HUES64 (cell line): ENCODE measurements at regions not wholly inside any gene's neighbourhood (a gene's known extent, or its start where the extent isn't known, plus 50 kb on each side); places are given as distances from the start of the nearest gene placed in this dataset.
"Not testable (repeated sequence)": the region's sequence is repeated elsewhere in the genome, so short reads cannot be mapped to it uniquely, and the experiment has no call there.

ENCODE experiments used
- H3K27ac ChIP-seq: 2 replicates; pipeline ENCODE4 v1.7.0; 2013; ENCODE audit warnings: low read depth, low read length, inconsistent platforms
- H3K27me3 ChIP-seq: 2 replicates; pipeline ENCODE4 v1.6.1; 2013; ENCODE audit warnings: mild to moderate bottlenecking, low read length; ENCODE audit not compliant: insufficient read depth
- H3K36me3 ChIP-seq: 2 replicates; pipeline ENCODE4 v1.6.1; 2013; ENCODE audit warnings: mild to moderate bottlenecking, low read length; ENCODE audit not compliant: insufficient read depth
- H3K4me1 ChIP-seq: 2 replicates; pipeline ENCODE4 v1.6.1; 2013; ENCODE audit warnings: mild to moderate bottlenecking, low read length, moderate library complexity; ENCODE audit not compliant: insufficient read depth
- H3K4me3 ChIP-seq: 2 replicates; pipeline ENCODE4 v1.5.1; 2013; ENCODE audit warnings: mild to moderate bottlenecking, low read length, moderate library complexity
- H3K9ac ChIP-seq: 2 replicates; pipeline ENCODE4 v1.6.1; 2013; ENCODE audit warnings: mild to moderate bottlenecking, low read depth, low read length
- H3K9me3 ChIP-seq: 2 replicates; pipeline ENCODE4 v1.6.1; 2013; ENCODE audit warnings: low read depth, low read length; ENCODE audit not compliant: insufficient read depth
- WGBS: fragments of 150-250, 120-280 bp; methylation state at CpG from one replicate; pipeline ENCODE4 v1.1.7; 2013; ENCODE audit warnings: missing lambda C conversion rate; 5-methylcytosine and 5-hydroxymethylcytosine counted together

GRCh38 chr6:76553256-76553655, 480.8 kb upstream of the IMPG1 start:
- Histone ChIP-seq H3K27ac (no peak overlapping the region), H3K4me3 (no peak overlapping the region)

GRCh38 chr6:76552268-76552667, 479.8 kb upstream of the IMPG1 start:
- Histone ChIP-seq H3K9ac (no peak overlapping the region), H3K4me3 (no peak overlapping the region), H3K27ac (no peak overlapping the region), H3K9me3 (no peaks in the 10 kb centered on the region), H3K27me3 (no peaks in the 10 kb centered on the region), H3K4me1 (peaks cover 5% of the 10 kb centered on the region; the same call in 1 of the 2 replicates), H3K36me3 (no peaks in the 10 kb centered on the region)
- WGBS: 94% methylated on average over 4 of the region's 4 CpGs

More at GRCh38 chr6:76553256-76553655, 480.8 kb upstream of the IMPG1 start:
- no peaks in the 10 kb centered on the region for H3K36me3 ChIP-seq
- no peaks in the 10 kb centered on the region for H3K27me3 ChIP-seq
- H3K4me1 ChIP-seq: peaks cover 13% of the 10 kb centered on the region
- no peak overlapping the region for H3K9ac ChIP-seq
- no peaks in the 10 kb centered on the region for H3K9me3 ChIP-seq

- 98% methylated on average over 4 of the region's 4 CpGs for WGBS
- Histone ChIP-seq H3K4me1 (no peaks in the 10 kb centered on the region), H3K27ac (no peak overlapping the region)
Observed at GRCh38 chr6:76533661-76534060, 461.2 kb upstream of the IMPG1 start.

GRCh38 chr6:76532647-76533046, 460.2 kb upstream of the IMPG1 start:
- no peaks in the 10 kb centered on the region for H3K4me1 ChIP-seq
- WGBS: over 99% methylated on average over 2 of the region's 2 CpGs
- no peak overlapping the region for H3K9ac ChIP-seq
- no peaks in the 10 kb centered on the region for H3K27me3 ChIP-seq
- no peaks in the 10 kb centered on the region for H3K9me3 ChIP-seq
- H3K4me3 ChIP-seq: no peak overlapping the region
- no peaks in the 10 kb centered on the region for H3K36me3 ChIP-seq
- H3K27ac ChIP-seq: no peak overlapping the region

More at GRCh38 chr6:76533661-76534060, 461.2 kb upstream of the IMPG1 start:
- H3K9ac ChIP-seq: no peak overlapping the region
- no peaks in the 10 kb centered on the region for H3K27me3 ChIP-seq
- no peaks in the 10 kb centered on the region for H3K9me3 ChIP-seq
- H3K36me3 ChIP-seq: no peaks in the 10 kb centered on the region
- no peak overlapping the region for H3K4me3 ChIP-seq

- no peak overlapping the region for H3K9ac ChIP-seq
- no peaks in the 10 kb centered on the region for H3K36me3 ChIP-seq
- H3K27ac ChIP-seq: no peak overlapping the region
- H3K27me3 ChIP-seq: no peaks in the 10 kb centered on the region
- H3K4me1 ChIP-seq: no peaks in the 10 kb centered on the region; the same call in 1 of the 2 replicates
- 0 out of 2 replicates have a peak, but pooled peaks cover 3% of the 10 kb centered on the region for H3K9me3 ChIP-seq
- no peak overlapping the region for H3K4me3 ChIP-seq
Observed at GRCh38 chr6:76518443-76518842, 446.0 kb upstream of the IMPG1 start.

GRCh38 chr6:76516924-76517323, 444.5 kb upstream of the IMPG1 start:
- H3K9me3 ChIP-seq: 0 out of 2 replicates have a peak, but pooled peaks cover 3% of the 10 kb centered on the region
- no peaks in the 10 kb centered on the region for H3K27me3 ChIP-seq
- H3K4me1 ChIP-seq: no peaks in the 10 kb centered on the region; the same call in 1 of the 2 replicates
- no peak overlapping the region for H3K4me3 ChIP-seq
- WGBS: 94% methylated on average over 3 of the region's 4 CpGs
- H3K9ac ChIP-seq: no peak overlapping the region
- H3K36me3 ChIP-seq: no peaks in the 10 kb centered on the region
- no peak overlapping the region for H3K27ac ChIP-seq

- no peaks in the 10 kb centered on the region for H3K9me3 ChIP-seq
- H3K4me3 ChIP-seq: no peak overlapping the region
- H3K9ac ChIP-seq: no peak overlapping the region
- no peaks in the 10 kb centered on the region for H3K27me3 ChIP-seq
- no peak overlapping the region for H3K27ac ChIP-seq
- no peaks in the 10 kb centered on the region; the same call in 1 of the 2 replicates for H3K4me1 ChIP-seq
- no peaks in the 10 kb centered on the region for H3K36me3 ChIP-seq
Observed at GRCh38 chr6:76510489-76510888, 438.0 kb upstream of the IMPG1 start.

- Histone ChIP-seq H3K4me3 (no peak overlapping the region), H3K4me1 (no peaks in the 10 kb centered on the region), H3K36me3 (no peaks in the 10 kb centered on the region), H3K9me3 (no peaks in the 10 kb centered on the region), H3K27me3 (no peaks in the 10 kb centered on the region), H3K9ac (no peak overlapping the region), H3K27ac (no peak overlapping the region)
- 100% methylated on average over 1 of the region's 2 CpGs for WGBS
Observed at GRCh38 chr6:76509397-76509796, 436.9 kb upstream of the IMPG1 start.

- H3K36me3 ChIP-seq: no peaks in the 10 kb centered on the region
- WGBS: 100% methylated on average over 1 of the region's 1 CpG
- H3K4me1 ChIP-seq: no peaks in the 10 kb centered on the region
- H3K9me3 ChIP-seq: no peaks in the 10 kb centered on the region
- H3K27me3 ChIP-seq: no peaks in the 10 kb centered on the region
- no peak overlapping the region for H3K27ac ChIP-seq
- no peak overlapping the region for H3K9ac ChIP-seq
- no peak overlapping the region for H3K4me3 ChIP-seq
Observed at GRCh38 chr6:76506808-76507207, 434.3 kb upstream of the IMPG1 start.

GRCh38 chr6:76495909-76496308, 423.4 kb upstream of the IMPG1 start:
- 90% methylated on average over 2 of the region's 2 CpGs for WGBS
- no peak overlapping the region for H3K9ac ChIP-seq
- no peaks in the 10 kb centered on the region for H3K36me3 ChIP-seq
- no peaks in the 10 kb centered on the region for H3K4me1 ChIP-seq
- H3K9me3 ChIP-seq: peaks cover 16% of the 10 kb centered on the region; the same call in 1 of the 2 replicates
- no peaks in the 10 kb centered on the region for H3K27me3 ChIP-seq
- H3K27ac ChIP-seq: no peak overlapping the region
- no peak overlapping the region for H3K4me3 ChIP-seq

GRCh38 chr6:76491376-76491775, 418.9 kb upstream of the IMPG1 start:
- not testable (repeated sequence) for H3K27ac ChIP-seq, H3K4me1 ChIP-seq, H3K4me3 ChIP-seq, H3K9ac ChIP-seq, H3K36me3 ChIP-seq, H3K27me3 ChIP-seq
- 79% methylated on average over 3 of the region's 3 CpGs for WGBS
- H3K9me3 ChIP-seq: peaks cover 10% of the 10 kb centered on the region; the same call in 1 of the 2 replicates

GRCh38 chr6:76490456-76490855, 418.0 kb upstream of the IMPG1 start:
- Histone ChIP-seq H3K4me1 (no peaks in the 10 kb centered on the region), H3K36me3 (no peaks in the 10 kb centered on the region), H3K27ac (no peak overlapping the region), H3K9me3 (0 out of 2 replicates have a peak, but pooled peaks cover 3% of the 10 kb centered on the region), H3K4me3 (no peak overlapping the region), H3K9ac (no peak overlapping the region), H3K27me3 (no peaks in the 10 kb centered on the region)
